Mesothelial cell of epicardium (in vitro differentiated cells): ENCODE measurements at regions not wholly inside any gene's neighbourhood (a gene's known extent, or its start where the extent isn't known, plus 50 kb on each side); places are given as distances from the start of the nearest gene placed in this dataset.

Source experiments
- DNase-seq, 2 experiments: peaks; one replicate each; pipeline ENCODE4 v3.0.0; 2021; ENCODE audit warnings: low spot score in 2 of 2; ENCODE audit not compliant: unreplicated experiment in 2 of 2
- H3K27ac Mint-ChIP-seq: 2 replicates; pipeline ENCODE4 v1.8.0; 2021; ENCODE audit warnings: mixed read lengths
- H3K27me3 Mint-ChIP-seq: 2 replicates; pipeline ENCODE4 v1.8.0; 2021; ENCODE audit warnings: low read depth, mixed read lengths
- H3K36me3 Mint-ChIP-seq: 2 replicates; pipeline ENCODE4 v1.8.0; 2021; ENCODE audit warnings: mixed read lengths
- H3K4me1 Mint-ChIP-seq: 2 replicates; pipeline ENCODE4 v1.8.0; 2021; ENCODE audit warnings: mixed read lengths
- H3K4me3 Mint-ChIP-seq: 2 replicates; pipeline ENCODE4 v1.8.0; 2021; ENCODE audit warnings: mild to moderate bottlenecking, moderate library complexity, mixed read lengths
- H3K9me3 Mint-ChIP-seq: 2 replicates; pipeline ENCODE4 v1.8.0; 2021; ENCODE audit warnings: mixed read lengths
- TF ChIP-seq, protein P1 (sequence below): fragments of 200-600 bp; sonication (generic); IDR thresholded peaks from one replicate; pipeline ENCODE4 v1.5.0; 2021; ENCODE audit warnings: antibody characterized with exemption; ENCODE audit not compliant: unreplicated experiment

DNA sequence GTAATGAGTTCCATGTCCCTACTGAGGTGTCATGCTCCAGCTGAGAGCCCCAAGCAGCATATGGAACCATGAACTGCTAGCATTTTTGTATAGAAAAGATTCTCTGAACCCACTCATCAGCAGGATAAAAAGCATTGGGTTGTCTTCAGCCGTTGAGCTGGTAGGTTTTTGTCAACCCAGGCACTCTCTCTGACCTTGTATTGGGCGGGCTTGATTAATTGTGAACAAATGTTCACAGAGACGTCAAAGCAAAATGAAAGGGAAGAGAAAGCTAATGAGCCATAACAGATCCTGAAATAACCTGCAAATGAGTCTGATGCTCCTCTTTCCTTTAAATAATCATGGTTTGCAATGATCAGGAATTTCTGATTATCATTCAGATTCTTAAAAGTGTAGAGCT lies 924.7 kb upstream of the CELF2 start:
- no peaks in the 10 kb centered on the region for H3K36me3 Mint-ChIP-seq
- TF ChIP-seq, protein P1, sequence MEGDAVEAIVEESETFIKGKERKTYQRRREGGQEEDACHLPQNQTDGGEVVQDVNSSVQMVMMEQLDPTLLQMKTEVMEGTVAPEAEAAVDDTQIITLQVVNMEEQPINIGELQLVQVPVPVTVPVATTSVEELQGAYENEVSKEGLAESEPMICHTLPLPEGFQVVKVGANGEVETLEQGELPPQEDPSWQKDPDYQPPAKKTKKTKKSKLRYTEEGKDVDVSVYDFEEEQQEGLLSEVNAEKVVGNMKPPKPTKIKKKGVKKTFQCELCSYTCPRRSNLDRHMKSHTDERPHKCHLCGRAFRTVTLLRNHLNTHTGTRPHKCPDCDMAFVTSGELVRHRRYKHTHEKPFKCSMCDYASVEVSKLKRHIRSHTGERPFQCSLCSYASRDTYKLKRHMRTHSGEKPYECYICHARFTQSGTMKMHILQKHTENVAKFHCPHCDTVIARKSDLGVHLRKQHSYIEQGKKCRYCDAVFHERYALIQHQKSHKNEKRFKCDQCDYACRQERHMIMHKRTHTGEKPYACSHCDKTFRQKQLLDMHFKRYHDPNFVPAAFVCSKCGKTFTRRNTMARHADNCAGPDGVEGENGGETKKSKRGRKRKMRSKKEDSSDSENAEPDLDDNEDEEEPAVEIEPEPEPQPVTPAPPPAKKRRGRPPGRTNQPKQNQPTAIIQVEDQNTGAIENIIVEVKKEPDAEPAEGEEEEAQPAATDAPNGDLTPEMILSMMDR, result no peak
- DNase-seq, result no peak
- no peak overlapping the region for H3K27ac Mint-ChIP-seq
- H3K4me3 Mint-ChIP-seq, result no peak overlapping the region
- H3K9me3 Mint-ChIP-seq, result no peaks in the 10 kb centered on the region
- no peaks in the 10 kb centered on the region for H3K4me1 Mint-ChIP-seq
- H3K27me3 Mint-ChIP-seq, result peaks cover 2% of the 10 kb centered on the region

DNA sequence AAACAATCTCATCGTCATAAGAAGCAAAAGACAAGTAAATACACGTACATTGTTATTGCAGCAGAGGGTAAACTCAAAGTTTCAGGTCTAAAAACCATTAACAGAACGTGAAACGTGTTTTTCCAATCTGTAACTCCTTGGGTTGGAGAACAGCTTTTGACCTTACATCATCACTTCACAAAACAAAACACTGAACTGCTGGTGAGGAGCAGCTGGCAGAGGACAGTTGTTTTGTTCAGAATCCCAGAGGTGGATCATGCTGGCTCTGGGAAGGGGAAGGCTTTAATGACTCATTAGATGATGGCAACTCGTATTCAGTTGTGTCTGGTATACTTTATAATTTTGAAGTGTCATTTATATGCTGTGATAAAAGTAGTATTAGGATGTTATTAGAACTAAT lies 923.0 kb upstream of the CELF2 start:
- Mint-ChIP-seq H3K36me3 (no peaks in the 10 kb centered on the region), H3K27me3 (peaks cover 2% of the 10 kb centered on the region), H3K4me1 (no peaks in the 10 kb centered on the region), H3K4me3 (no peak overlapping the region), H3K27ac (no peak overlapping the region), H3K9me3 (peaks cover 6% of the 10 kb centered on the region)
- TF ChIP-seq, protein P1, result no peak
- no peak for DNase-seq

DNA sequence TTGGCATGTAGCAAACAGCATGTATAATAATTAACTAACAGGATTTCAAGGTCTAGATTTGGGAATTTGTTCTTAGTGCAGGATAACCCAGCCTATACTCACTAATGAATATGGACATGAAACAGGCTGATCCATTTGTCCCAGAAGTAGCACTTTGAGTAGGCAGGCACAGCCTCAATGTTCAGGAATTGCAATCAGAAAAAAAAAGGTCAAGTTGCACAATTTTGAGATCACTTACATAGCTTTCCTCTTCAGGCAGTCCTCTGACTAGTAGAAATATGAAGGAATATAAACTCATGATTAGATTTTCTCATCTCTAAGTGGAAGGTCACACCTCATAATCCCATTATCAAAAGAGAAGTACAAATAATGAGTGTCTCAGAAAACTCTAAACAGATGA lies 921.4 kb upstream of the CELF2 start:
- DNase-seq, result no peak
- Mint-ChIP-seq H3K27me3 (peaks cover 2% of the 10 kb centered on the region), H3K9me3 (peaks cover 13% of the 10 kb centered on the region), H3K36me3 (no peaks in the 10 kb centered on the region), H3K4me3 (no peak overlapping the region), H3K27ac (no peak overlapping the region), H3K4me1 (no peaks in the 10 kb centered on the region)
- TF ChIP-seq, protein P1, result no peak

DNA sequence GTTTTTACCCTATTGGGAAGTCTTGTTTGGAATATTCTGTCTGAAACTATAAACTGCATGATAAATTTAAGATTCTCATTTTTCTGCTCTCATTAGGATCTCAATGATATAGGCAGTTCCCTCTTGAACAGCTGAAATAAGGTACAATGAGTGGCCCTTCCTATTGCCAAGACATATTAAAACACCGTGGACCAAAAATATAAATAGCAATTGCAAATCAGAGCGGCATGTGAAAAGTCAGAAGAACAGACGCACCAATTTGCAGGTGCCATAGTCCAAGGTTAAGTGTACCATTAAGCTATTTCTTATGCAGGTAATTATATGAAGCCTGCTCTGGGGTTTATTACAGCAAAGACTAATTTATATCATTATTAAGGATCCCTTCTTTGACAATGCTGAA lies 920.8 kb upstream of the CELF2 start:
- Mint-ChIP-seq H3K4me1 (no peaks in the 10 kb centered on the region), H3K9me3 (peaks cover 13% of the 10 kb centered on the region), H3K27me3 (peaks cover 2% of the 10 kb centered on the region), H3K27ac (no peak overlapping the region), H3K36me3 (no peaks in the 10 kb centered on the region), H3K4me3 (no peak overlapping the region)
- no peak for DNase-seq
- TF ChIP-seq, protein P1, result no peak

DNA sequence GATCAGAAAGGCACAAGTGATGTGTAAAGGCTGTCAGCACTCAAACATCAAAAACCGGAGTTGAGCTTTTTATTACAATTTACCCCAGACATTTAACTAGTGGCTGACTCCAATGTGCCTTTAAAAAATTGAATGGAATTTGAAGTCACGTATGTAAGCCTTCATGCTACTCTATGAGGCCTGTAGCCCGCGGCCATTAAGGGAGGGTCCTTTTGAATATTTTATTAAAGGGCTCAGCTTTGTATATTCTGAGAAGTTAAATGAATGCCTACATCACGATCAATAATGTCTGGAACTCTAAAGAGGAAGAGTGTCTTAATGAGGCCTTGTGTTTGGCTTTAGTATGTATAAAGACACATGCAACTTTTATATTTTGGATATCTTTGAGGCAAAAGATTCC lies 916.6 kb upstream of the CELF2 start:
- H3K9me3 Mint-ChIP-seq, result peaks cover 17% of the 10 kb centered on the region
- TF ChIP-seq, protein P1, result no peak
- DNase-seq, result no peak
- no peaks in the 10 kb centered on the region for H3K36me3 Mint-ChIP-seq
- H3K27me3 Mint-ChIP-seq, result no peaks in the 10 kb centered on the region
- H3K4me3 Mint-ChIP-seq, result no peak overlapping the region
- H3K4me1 Mint-ChIP-seq, result no peaks in the 10 kb centered on the region
- no peak overlapping the region for H3K27ac Mint-ChIP-seq

DNA sequence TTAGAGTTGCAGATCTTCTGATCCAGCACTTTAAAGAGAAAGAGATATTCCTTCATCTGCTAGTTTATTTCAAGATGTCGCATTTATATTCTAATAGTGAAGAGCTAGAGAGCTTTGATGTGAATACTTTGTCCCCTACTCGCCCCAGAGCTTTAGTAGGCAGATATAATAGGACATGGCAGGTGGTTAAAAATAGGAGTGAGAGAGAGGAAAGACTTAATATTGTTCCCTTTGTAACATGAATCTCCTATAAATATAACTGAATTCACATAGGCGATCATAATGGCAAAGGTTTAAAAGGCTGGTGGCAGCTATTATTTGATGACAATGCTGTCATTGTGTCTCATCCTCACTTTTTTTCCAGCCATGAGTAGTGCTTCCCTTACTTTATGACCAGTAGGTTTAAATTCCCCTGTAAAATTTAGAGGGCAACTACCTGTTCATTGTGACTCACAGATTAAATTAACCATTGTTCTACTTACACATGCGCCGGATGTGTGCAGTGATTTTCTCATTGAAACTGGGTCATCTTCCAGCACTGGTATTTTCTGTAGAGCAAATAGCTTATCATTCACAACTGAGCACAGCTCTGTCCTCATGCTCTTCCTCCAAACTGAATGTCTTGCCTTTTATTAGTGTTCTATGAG lies 906.7 kb upstream of the CELF2 start:
- TF ChIP-seq, protein P1, result no peak
- no peak overlapping the region for H3K27ac Mint-ChIP-seq
- H3K9me3 Mint-ChIP-seq, result peaks cover 9% of the 10 kb centered on the region
- no peak for DNase-seq
- no peaks in the 10 kb centered on the region for H3K4me1 Mint-ChIP-seq
- peaks cover 1% of the 10 kb centered on the region for H3K27me3 Mint-ChIP-seq
- H3K36me3 Mint-ChIP-seq, result no peaks in the 10 kb centered on the region
- no peak overlapping the region for H3K4me3 Mint-ChIP-seq
